IMR-90 (cell line): ENCODE measurements at regions not wholly inside any gene's neighbourhood (a gene's known extent, or its start where the extent isn't known, plus 50 kb on each side); places are given as distances from the start of the nearest gene placed in this dataset.

Source experiments
- ATAC-seq: fragments of 200-7000 bp; cut with Tn5 transposase; 2 replicates; pipeline ENCODE4 v1.9.1; 2020; ENCODE audit warnings: low read depth, mild to moderate bottlenecking, moderate library complexity
- BruUV-seq: library from RNA; stranded (reverse); fragments of 400-500 nt; replicated peaks from 2 replicates; lab custom pipeline; 2021; lab: Mats Ljungman, UMichigan
- CTCF ChIA-PET: fragments of 300-600 bp; formaldehyde crosslinking; extraction: SDS; loops from one replicate; lab custom pipeline; 2021; ENCODE audit warnings: antibody characterized with exemption; lab: Yijun Ruan, JAX
- POLR2A ChIA-PET: fragments of 300-600 bp; sonication (Branson Sonifier 250); formaldehyde crosslinking; loops from one replicate; lab custom pipeline; 2022; ENCODE audit warnings: antibody characterized with exemption; ENCODE audit not compliant: unreplicated experiment; lab: Charles Lee
- DNase-seq: peaks from one replicate; pipeline ENCODE4 v3.0.0; 2013
- H2AFZ ChIP-seq: replicated peaks from 2 replicates; pipeline ENCODE3; 2013; ENCODE audit warnings: low read length, mild to moderate bottlenecking; ENCODE audit not compliant: poor library complexity
- H2AK5ac ChIP-seq: 2 replicates; pipeline ENCODE4 v1.6.1; 2013; ENCODE audit warnings: low read depth, low read length, inconsistent platforms
- H2AK9ac ChIP-seq: replicated peaks from 2 replicates; pipeline ENCODE3; 2013; ENCODE audit warnings: mild to moderate bottlenecking, low read depth, low read length, moderate library complexity; ENCODE audit not compliant: poor library complexity
- H2BK120ac ChIP-seq: 2 replicates; pipeline ENCODE4 v1.6.1; 2013; ENCODE audit warnings: low read depth, low read length, inconsistent platforms
- H2BK15ac ChIP-seq: 3 replicates; pipeline ENCODE4 v1.6.1; 2013; ENCODE audit warnings: low read depth, low read length, inconsistent platforms
- H2BK20ac ChIP-seq: 2 replicates; pipeline ENCODE4 v1.6.1; 2013; ENCODE audit warnings: low read depth, mild to moderate bottlenecking, inconsistent platforms, low read length, moderate library complexity
- H2BK5ac ChIP-seq: 2 replicates; pipeline ENCODE4 v1.6.1; 2013; ENCODE audit warnings: mild to moderate bottlenecking, low read depth, low read length, inconsistent platforms; ENCODE audit not compliant: poor library complexity, severe bottlenecking
- H3K14ac ChIP-seq: replicated peaks from 2 replicates; pipeline ENCODE4 v1.6.1; 2013; ENCODE audit warnings: low read depth, low read length, inconsistent platforms
- H3K18ac ChIP-seq: 2 replicates; pipeline ENCODE4 v1.6.1; 2013; ENCODE audit warnings: low read depth, low read length, control low read depth
- H3K23ac ChIP-seq: 2 replicates; pipeline ENCODE4 v1.6.1; 2013; ENCODE audit warnings: low read depth, low read length, inconsistent platforms
- H3K27ac ChIP-seq: 2 replicates; pipeline ENCODE4 v1.5.1; 2013; ENCODE audit warnings: mild to moderate bottlenecking, control low read depth, low read length; ENCODE audit not compliant: insufficient read depth
- H3K27me3 ChIP-seq: 2 replicates; pipeline ENCODE4 v1.6.1; 2013; ENCODE audit warnings: low read length; ENCODE audit not compliant: control insufficient read depth, insufficient read depth
- H3K36me3 ChIP-seq: 2 replicates; pipeline ENCODE4 v1.6.1; 2013; ENCODE audit warnings: low read length, mixed read lengths; ENCODE audit not compliant: control insufficient read depth, insufficient read depth
- H3K4ac ChIP-seq: 2 replicates; pipeline ENCODE4 v1.6.1; 2013; ENCODE audit warnings: low read depth, low read length, inconsistent platforms
- H3K4me1 ChIP-seq: 2 replicates; pipeline ENCODE4 v1.6.1; 2013; ENCODE audit warnings: low read length, mixed read lengths; ENCODE audit not compliant: control insufficient read depth, insufficient read depth
- H3K4me2 ChIP-seq: 2 replicates; pipeline ENCODE4 v1.6.1; 2013; ENCODE audit warnings: low read depth, mild to moderate bottlenecking, control low read depth, low read length, moderate library complexity
- H3K4me3 ChIP-seq: 2 replicates; pipeline ENCODE4 v1.5.1; 2013; ENCODE audit warnings: low read depth, mild to moderate bottlenecking, control low read depth, low read length, moderate library complexity; ENCODE audit not compliant: insufficient read depth
- H3K56ac ChIP-seq: 2 replicates; pipeline ENCODE4 v1.6.1; 2013; ENCODE audit warnings: low read length, inconsistent platforms; ENCODE audit not compliant: insufficient read depth; ENCODE audit errors: extremely low read depth
- H3K79me1 ChIP-seq, 2 experiments: 2 replicates each; pipeline ENCODE4 v1.6.1; 2013; ENCODE audit warnings: low read length in 2 of 2, inconsistent platforms in 1 of 2, low read depth in 1 of 2
- H3K9ac ChIP-seq: 2 replicates; pipeline ENCODE4 v1.6.1; 2013; ENCODE audit warnings: low read depth, low read length, control low read depth
- H3K9me1 ChIP-seq: 2 replicates; pipeline ENCODE4 v1.6.1; 2013; ENCODE audit warnings: low read length, inconsistent platforms; ENCODE audit not compliant: insufficient read depth
- H3K9me3 ChIP-seq: 2 replicates; pipeline ENCODE4 v1.6.1; 2013; ENCODE audit warnings: low read length; ENCODE audit not compliant: control insufficient read depth, insufficient read depth
- H4K20me1 ChIP-seq: 2 replicates; pipeline ENCODE4 v1.6.1; 2013; ENCODE audit warnings: low read length, inconsistent platforms; ENCODE audit not compliant: insufficient read depth
- H4K5ac ChIP-seq: 2 replicates; pipeline ENCODE4 v1.6.1; 2013; ENCODE audit warnings: mild to moderate bottlenecking, low read depth, low read length, control low read depth
- H4K8ac ChIP-seq, 2 experiments: 2 replicates each; pipeline ENCODE4 v1.6.1; 2013; ENCODE audit warnings: low read depth in 2 of 2, low read length in 2 of 2, control low read depth in 1 of 2, inconsistent platforms in 1 of 2
- H4K91ac ChIP-seq: 2 replicates; pipeline ENCODE4 v1.6.1; 2013; ENCODE audit warnings: low read depth, low read length, inconsistent platforms; ENCODE audit not compliant: insufficient read depth
- BHLHE40 ChIP-seq: fragments of 150-350 bp; IDR thresholded peaks from 2 replicates; pipeline ENCODE4 v1.6.1; 2016; ENCODE audit warnings: mild to moderate bottlenecking, low read depth, low read length
- CHD1 ChIP-seq: IDR thresholded peaks from 2 replicates; pipeline ENCODE4 v1.6.1; 2012; ENCODE audit warnings: low read depth, low read length, improper control_type of control experiment
- MAFK ChIP-seq: IDR thresholded peaks from 2 replicates; pipeline ENCODE4 v1.6.1; 2012; ENCODE audit warnings: low read depth, low read length, improper control_type of control experiment
- MAZ ChIP-seq: IDR thresholded peaks from 2 replicates; pipeline ENCODE4 v1.6.1; 2012; ENCODE audit warnings: low read depth, mild to moderate bottlenecking, low read length, improper control_type of control experiment, moderate library complexity, borderline replicate concordance
- MXI1 ChIP-seq: IDR thresholded peaks from 2 replicates; pipeline ENCODE4 v1.6.1; 2012; ENCODE audit warnings: low read depth, mild to moderate bottlenecking, low read length, moderate library complexity, borderline replicate concordance
- NFE2L2 ChIP-seq: fragments of 150-350 bp; IDR thresholded peaks from 2 replicates; pipeline ENCODE4 v1.6.1; 2016; ENCODE audit warnings: low read depth, mild to moderate bottlenecking, low read length
- POLR2A ChIP-seq: IDR thresholded peaks from 2 replicates; pipeline ENCODE4 v1.6.1; 2012; ENCODE audit warnings: mild to moderate bottlenecking, low read depth, low read length
- RAD21 ChIP-seq: IDR thresholded peaks from 2 replicates; pipeline ENCODE4 v1.6.1; 2012; ENCODE audit warnings: low read length, improper control_type of control experiment
- RFX5 ChIP-seq: IDR thresholded peaks from 2 replicates; pipeline ENCODE4 v1.8.0; 2012; ENCODE audit warnings: low read depth, mild to moderate bottlenecking, low read length, moderate library complexity
- SMC3 ChIP-seq: fragments of 150-350 bp; IDR thresholded peaks from 2 replicates; pipeline ENCODE4 v1.6.1; 2016; ENCODE audit warnings: low read depth, mild to moderate bottlenecking, antibody characterized with exemption, low read length, moderate library complexity
- WGBS, 2 experiments: methylation state at CpG; one replicate each; pipeline versions ENCODE4 v1.1.5 to v1.1.7; 2013; ENCODE audit warnings: missing lambda C conversion rate in 2 of 2; ENCODE audit not compliant: insufficient read length in 1 of 2; ENCODE audit errors: extremely low coverage in 2 of 2; 5-methylcytosine and 5-hydroxymethylcytosine counted together
- dilution Hi-C: fragments of 300-500 bp; cut with HindIII; formaldehyde crosslinking; loops from one replicate; pipeline ENCODE4 v1.14.3; 2018; ENCODE audit warnings: low sequenced_read_pairs; ENCODE audit not compliant: unreplicated experiment
- in situ Hi-C: fragments of 300-500 bp; cut with MboI; formaldehyde crosslinking; loops from 3 replicates; pipeline ENCODE4 v1.14.3; 2019; ENCODE audit warnings: low sequenced_read_pairs, inconsistent platforms, mixed read lengths
- intact Hi-C: fragments of 100-400 bp; cut with micrococcal nuclease; formaldehyde crosslinking; loops from 2 replicates; pipeline ENCODE4 v1.10.0; 2022
- TF ChIP-seq, protein P1 (sequence below): fragments of 150-350 bp; IDR thresholded peaks from 2 replicates; pipeline ENCODE4 v1.6.1; 2016; ENCODE audit warnings: low read depth, mild to moderate bottlenecking, low read length, moderate library complexity, borderline replicate concordance

DNA sequence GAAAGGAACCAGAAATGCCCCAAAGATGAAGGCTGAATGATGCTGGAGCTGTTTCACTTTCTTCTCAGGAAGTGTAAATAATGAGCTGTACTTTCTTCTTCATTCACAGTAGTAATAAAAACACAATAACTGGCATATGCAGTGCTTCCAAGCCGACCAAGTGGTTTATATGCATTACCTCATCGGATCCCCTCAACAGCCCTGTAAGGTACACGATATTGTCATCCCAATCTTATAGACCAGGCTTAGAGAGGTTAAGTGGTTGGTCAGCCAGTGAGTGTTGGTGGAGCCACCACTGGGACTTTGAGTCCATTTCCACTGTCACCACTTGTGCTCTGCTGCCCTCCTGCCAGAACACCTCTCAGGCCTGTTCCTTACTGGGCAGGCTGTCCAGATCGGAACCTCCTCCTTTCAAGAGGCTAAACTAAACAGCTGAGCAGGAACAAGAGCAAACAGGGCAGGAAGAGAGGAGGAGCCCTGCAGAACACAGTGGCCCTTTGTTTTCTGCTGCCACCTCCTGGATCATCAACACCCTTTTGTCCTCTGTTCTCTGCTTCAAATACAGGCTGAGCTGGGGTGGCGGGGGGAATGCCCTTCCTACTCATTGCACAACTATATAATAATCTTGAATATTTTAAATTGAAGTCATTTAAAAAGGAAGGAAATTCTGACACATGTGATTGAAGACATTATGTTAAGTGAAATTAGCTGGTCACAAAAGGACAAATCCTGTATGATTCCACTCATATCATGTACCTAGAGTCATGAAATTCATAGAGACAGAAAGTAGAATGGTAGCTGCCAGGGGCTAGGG lies 112.5 kb upstream of the ATP6AP2 start:
- no peak overlapping the region for H3K9ac ChIP-seq
- CTCF ChIA-PET = no interaction called here
- DNase-seq = peak; percentile 5
- H4K91ac ChIP-seq = no peak overlapping the region
- peaks cover 27% of the 10 kb centered on the region for H3K27me3 ChIP-seq
- no peak overlapping the region for H3K18ac ChIP-seq
- no peak overlapping the region for H2BK120ac ChIP-seq
- H2BK20ac ChIP-seq = no peak overlapping the region
- no peak overlapping the region for H3K4me3 ChIP-seq
- no peak overlapping the region for H2AFZ ChIP-seq
- no peak overlapping the region for H4K8ac ChIP-seq
- H2AK9ac ChIP-seq = no peak overlapping the region
- H3K9me1 ChIP-seq = no peaks in the 10 kb centered on the region
- H3K4me1 ChIP-seq = peaks cover 2% of the 10 kb centered on the region; the same call in 1 of the 2 replicates
- dilution Hi-C loops = no loop called here
- H3K23ac ChIP-seq = no peak overlapping the region
- TF ChIP-seq POLR2A (no peak), NFE2L2 (no peak), SMC3 (no peak), MAZ (no peak), RAD21 (no peak), RFX5 (no peak), BHLHE40 (no peak), CHD1 (no peak), MAFK (no peak), MXI1 (no peak)
- TF ChIP-seq, protein P1, sequence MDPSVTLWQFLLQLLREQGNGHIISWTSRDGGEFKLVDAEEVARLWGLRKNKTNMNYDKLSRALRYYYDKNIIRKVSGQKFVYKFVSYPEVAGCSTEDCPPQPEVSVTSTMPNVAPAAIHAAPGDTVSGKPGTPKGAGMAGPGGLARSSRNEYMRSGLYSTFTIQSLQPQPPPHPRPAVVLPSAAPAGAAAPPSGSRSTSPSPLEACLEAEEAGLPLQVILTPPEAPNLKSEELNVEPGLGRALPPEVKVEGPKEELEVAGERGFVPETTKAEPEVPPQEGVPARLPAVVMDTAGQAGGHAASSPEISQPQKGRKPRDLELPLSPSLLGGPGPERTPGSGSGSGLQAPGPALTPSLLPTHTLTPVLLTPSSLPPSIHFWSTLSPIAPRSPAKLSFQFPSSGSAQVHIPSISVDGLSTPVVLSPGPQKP = no peak
- no CpG with 5 or more reads among the region's 5 CpGs for WGBS, 2 experiments
- POLR2A ChIA-PET = no interaction called here
- H4K20me1 ChIP-seq = no peaks in the 10 kb centered on the region
- no peak overlapping the region for H3K14ac ChIP-seq
- H3K4ac ChIP-seq = no peak overlapping the region
- no peak overlapping the region for H3K27ac ChIP-seq
- H2BK5ac ChIP-seq = no peak overlapping the region
- in situ Hi-C loops = no loop called here
- no peak overlapping the region for H3K4me2 ChIP-seq
- no TSS peak for BruUV-seq
- 0 out of 2 replicates have a peak, but pooled peaks have one; percentile 12 for ATAC-seq
- no peaks in the 10 kb centered on the region for H3K79me1 ChIP-seq
- no peak overlapping the region for H2AK5ac ChIP-seq
- H3K56ac ChIP-seq = no peak overlapping the region
- intact Hi-C loops = no loop called here
- no peaks in the 10 kb centered on the region for H3K36me3 ChIP-seq
- H4K5ac ChIP-seq = no peak overlapping the region
- H3K9me3 ChIP-seq = no peaks in the 10 kb centered on the region
- no peak overlapping the region for H2BK15ac ChIP-seq
